CD14-positive monocyte (primary cell): ENCODE measurements at regions not wholly inside any gene's neighbourhood (a gene's known extent, or its start where the extent isn't known, plus 50 kb on each side); places are given as distances from the start of the nearest gene placed in this dataset.

Experiments used
- DNase-seq, 3 donors: peaks; one replicate each; pipeline ENCODE4 v3.0.0-alpha.2; 2011 to 2022
- H2AFZ ChIP-seq: 2 replicates; pipeline ENCODE4 v1.6.0; 2012; ENCODE audit warnings: mild to moderate bottlenecking, low read depth, low read length, inconsistent platforms; ENCODE audit not compliant: insufficient read depth, poor library complexity, severe bottlenecking
- H3K27ac ChIP-seq, 2 donors: 1 replicate in 1 of 2; 2 replicates in 1 of 2; pipeline ENCODE4 v1.5.1; 2012 to 2013; ENCODE audit warnings: low read length in 2 of 2, control low read depth in 1 of 2, inconsistent platforms in 1 of 2, low read depth in 1 of 2, mild to moderate bottlenecking in 1 of 2
- H3K27me3 ChIP-seq, 2 donors: one replicate each; pipeline versions ENCODE4 v1.6.0 to v1.6.1; 2011 to 2013; ENCODE audit warnings: low read length in 2 of 2; ENCODE audit not compliant: control insufficient read depth in 2 of 2, insufficient read depth in 2 of 2
- H3K36me3 ChIP-seq, 2 donors: replicated peaks in 1 of 2; 1 replicate in 1 of 2; 2 replicates in 1 of 2; pipeline versions ENCODE4 v1.5.1 to v1.6.1; 2012 to 2013; ENCODE audit warnings: low read length in 2 of 2, control low read depth in 1 of 2, inconsistent platforms in 1 of 2, mild to moderate bottlenecking in 1 of 2; ENCODE audit not compliant: insufficient read depth in 2 of 2, control insufficient read depth in 1 of 2
- H3K4me1 ChIP-seq, 2 donors: 1 replicate in 1 of 2; 2 replicates in 1 of 2; pipeline versions ENCODE4 v1.5.1 to v1.6.1; 2012 to 2013; ENCODE audit warnings: low read length in 2 of 2, control low read depth in 1 of 2, inconsistent platforms in 1 of 2, mild to moderate bottlenecking in 1 of 2, moderate library complexity in 1 of 2; ENCODE audit not compliant: insufficient read depth in 2 of 2, control insufficient read depth in 1 of 2
- H3K4me2 ChIP-seq: replicated peaks from 2 replicates; pipeline ENCODE3; 2012; ENCODE audit warnings: low read length, moderate library complexity, mild to moderate bottlenecking; ENCODE audit not compliant: poor library complexity, severe bottlenecking; ENCODE audit errors: extremely low read depth
- H3K4me3 ChIP-seq, 3 experiments: fragments of 200-600 bp in 1 of 3; sonication (generic) in 1 of 3; replicated peaks in 1 of 3; 1 replicate in 2 of 3; 2 replicates in 1 of 3; pipeline ENCODE4 v1.5.1; 2011 to 2013; ENCODE audit warnings: low read length in 3 of 3, mild to moderate bottlenecking in 3 of 3, control low read depth in 2 of 3, low read depth in 2 of 3, inconsistent platforms in 1 of 3, moderate library complexity in 1 of 3
- H3K79me2 ChIP-seq: 2 replicates; pipeline ENCODE4 v1.6.0; 2012; ENCODE audit warnings: mild to moderate bottlenecking, control low read depth, inconsistent platforms, low read length, moderate library complexity; ENCODE audit not compliant: insufficient read depth
- H3K9ac ChIP-seq: 2 replicates; pipeline ENCODE4 v1.6.0; 2017; ENCODE audit warnings: low read length, mild to moderate bottlenecking; ENCODE audit not compliant: insufficient read depth, poor library complexity, severe bottlenecking
- H3K9me3 ChIP-seq, 2 donors: replicated peaks in 1 of 2; 1 replicate in 1 of 2; 2 replicates in 1 of 2; pipeline versions ENCODE4 v1.5.1 to v1.6.1; 2012 to 2013; ENCODE audit warnings: low read length in 2 of 2, control low read depth in 1 of 2; ENCODE audit not compliant: control insufficient read depth in 1 of 2, insufficient read depth in 1 of 2
- H4K20me1 ChIP-seq: 2 replicates; pipeline ENCODE4 v1.6.0; 2012; ENCODE audit warnings: mild to moderate bottlenecking, low read length, control low read depth, moderate library complexity; ENCODE audit not compliant: insufficient read depth
- H3K27ac Mint-ChIP-seq, 7 donors: one replicate each; pipeline ENCODE4 v1.8.0; 2020; ENCODE audit warnings: mild to moderate bottlenecking in 7 of 7, mixed read lengths in 7 of 7, moderate library complexity in 6 of 7, inconsistent platforms in 2 of 7
- H3K27me3 Mint-ChIP-seq, 3 donors: one replicate each; pipeline ENCODE4 v1.8.0; 2021 to 2022; ENCODE audit warnings: low read depth in 3 of 3, mild to moderate bottlenecking in 3 of 3, mixed read lengths in 3 of 3, moderate library complexity in 3 of 3, inconsistent platforms in 1 of 3
- H3K36me3 Mint-ChIP-seq, 2 donors: one replicate each; pipeline ENCODE4 v1.8.0; 2020; ENCODE audit warnings: mixed read lengths in 2 of 2, inconsistent platforms in 1 of 2, mild to moderate bottlenecking in 1 of 2
- H3K4me1 Mint-ChIP-seq: one replicate; pipeline ENCODE4 v1.8.0; 2020; ENCODE audit warnings: mild to moderate bottlenecking, mixed read lengths
- H3K4me3 Mint-ChIP-seq, 2 donors: one replicate each; pipeline ENCODE4 v1.8.0; 2020; ENCODE audit warnings: mild to moderate bottlenecking in 2 of 2, mixed read lengths in 2 of 2, moderate library complexity in 1 of 2
- H3K9me3 Mint-ChIP-seq, 7 donors: one replicate each; pipeline ENCODE4 v1.8.0; 2020 to 2022; ENCODE audit warnings: mixed read lengths in 7 of 7, mild to moderate bottlenecking in 6 of 7, moderate library complexity in 6 of 7, inconsistent platforms in 2 of 7
- CTCF ChIP-seq: fragments of 200-600 bp; IDR thresholded peaks from one replicate; pipeline ENCODE4 v1.8.0; 2022; ENCODE audit warnings: antibody characterized with exemption, mild to moderate bottlenecking
- WGBS: methylation state at CpG from one replicate; pipeline ENCODE4 v1.1.5; 2013; ENCODE audit warnings: missing lambda C conversion rate; ENCODE audit not compliant: insufficient coverage; 5-methylcytosine and 5-hydroxymethylcytosine counted together
- intact Hi-C, 2 donors: fragments of 100-400 bp; cut with micrococcal nuclease; formaldehyde crosslinking; loops; one replicate each; pipeline versions ENCODE4 v1.15.0 to v1.15.1; 2023

- Histone ChIP-seq H3K36me3 (no peaks in the 10 kb centered on the region), H3K9ac (no peak overlapping the region), H3K27me3 (no peaks in the 10 kb centered on the region), H3K4me2 (no peak overlapping the region), H3K27ac (no peak overlapping the region), H4K20me1 (no peaks in the 10 kb centered on the region), H3K79me2 (no peaks in the 10 kb centered on the region), H3K4me1 (no peaks in the 10 kb centered on the region), H2AFZ (no peak overlapping the region), H3K9me3 (no peaks in the 10 kb centered on the region), H3K4me3 (no peak overlapping the region)
- Mint-ChIP-seq H3K27me3 (peaks cover 0 to 2% (median 0%) of the 10 kb centered on the region in 3 donors), H3K4me1 (no peaks in the 10 kb centered on the region), H3K36me3 (no peaks in the 10 kb centered on the region), H3K4me3 (no peak overlapping the region), H3K27ac (no peak overlapping the region), H3K9me3 (peaks cover 0 to 2% (median 0%) of the 10 kb centered on the region in 7 donors)
- intact Hi-C loops, result no loop called here
- no peak for DNase-seq
- TF ChIP-seq CTCF, result no peak
Observed at GRCh38 chr1:198031086-198031485, 113.9 kb downstream of the LHX9 start.

GRCh38 chr1:198032668-198033067, 115.5 kb downstream of the LHX9 start:
- no peaks in the 10 kb centered on the region for H3K27me3 ChIP-seq
- no peak overlapping the region for H3K9ac ChIP-seq
- H4K20me1 ChIP-seq, result no peaks in the 10 kb centered on the region
- H3K79me2 ChIP-seq, result no peaks in the 10 kb centered on the region
- no peak overlapping the region for H2AFZ ChIP-seq
- no peak overlapping the region for H3K27ac ChIP-seq
- no peaks in the 10 kb centered on the region for H3K4me1 Mint-ChIP-seq
- intact Hi-C loops, result no loop called here
- whole genome bisulfite sequencing, result no CpG with 5 or more reads among the region's 2 CpGs
- H3K4me2 ChIP-seq, result no peak overlapping the region
- H3K9me3 Mint-ChIP-seq, result no peaks in the 10 kb centered on the region
- no peak overlapping the region for H3K4me3 Mint-ChIP-seq
- no peak overlapping the region for H3K4me3 ChIP-seq
- TF ChIP-seq CTCF, result no peak
- no peak overlapping the region for H3K27ac Mint-ChIP-seq
- H3K4me1 ChIP-seq, result no peaks in the 10 kb centered on the region
- no peaks in the 10 kb centered on the region for H3K36me3 Mint-ChIP-seq
- no peaks in the 10 kb centered on the region for H3K36me3 ChIP-seq
- no peak for DNase-seq
- no peaks in the 10 kb centered on the region for H3K9me3 ChIP-seq
- H3K27me3 Mint-ChIP-seq, result peaks cover 0 to 2% (median 0%) of the 10 kb centered on the region in 3 donors
